H1 (cell line): ENCODE measurements at regions not wholly inside any gene's neighbourhood (a gene's known extent, or its start where the extent isn't known, plus 50 kb on each side); places are given as distances from the start of the nearest gene placed in this dataset.

ENCODE experiments used
- CTCF ChIA-PET: fragments of 300-600 bp; sonication (Branson Sonifier 250); formaldehyde crosslinking; loops from one replicate; lab custom pipeline; 2021; ENCODE audit not compliant: partially characterized antibody; lab: Charles Lee
- POLR2A ChIA-PET: fragments of 300-600 bp; sonication (Branson Sonifier 250); formaldehyde crosslinking; loops from one replicate; lab custom pipeline; 2021; ENCODE audit warnings: inconsistent platforms; ENCODE audit not compliant: partially characterized antibody; lab: Charles Lee
- DNase-seq, 2 experiments: peaks; one replicate each; pipeline versions ENCODE4 v3.0.0 to v3.0.0-alpha.2; 2010 to 2022; ENCODE audit warnings: low spot score in 2 of 2, low read depth in 1 of 2, mixed read lengths in 1 of 2
- FAIRE-seq: peaks from 2 replicates; lab custom pipeline; 2011; peaks lifted over from hg19 to GRCh38; lab: Jason Lieb, UNC
- H2AFZ ChIP-seq: 2 replicates; pipeline ENCODE4 v1.8.1; 2012; ENCODE audit warnings: low read length, inconsistent platforms
- H2AK5ac ChIP-seq: 2 replicates; pipeline ENCODE4 v1.6.1; 2013; ENCODE audit warnings: low read depth, low read length
- H2BK120ac ChIP-seq: replicated peaks from 2 replicates; pipeline ENCODE3; 2013; ENCODE audit warnings: low read depth, low read length, inconsistent platforms
- H2BK12ac ChIP-seq: 2 replicates; pipeline ENCODE4 v1.6.1; 2013; ENCODE audit warnings: low read depth, low read length
- H2BK15ac ChIP-seq: 2 replicates; pipeline ENCODE4 v1.6.1; 2013; ENCODE audit warnings: low read length
- H2BK20ac ChIP-seq: 2 replicates; pipeline ENCODE4 v1.6.1; 2013; ENCODE audit warnings: low read length
- H2BK5ac ChIP-seq: 2 replicates; pipeline ENCODE4 v1.6.1; 2013; ENCODE audit warnings: low read depth, low read length
- H3K14ac ChIP-seq: 2 replicates; pipeline ENCODE4 v1.6.1; 2013; ENCODE audit warnings: inconsistent platforms; ENCODE audit not compliant: insufficient read length
- H3K18ac ChIP-seq: 2 replicates; pipeline ENCODE4 v1.6.1; 2013; ENCODE audit warnings: low read length; ENCODE audit errors: extremely low read depth
- H3K23ac ChIP-seq: 2 replicates; pipeline ENCODE4 v1.6.1; 2013; ENCODE audit warnings: inconsistent platforms; ENCODE audit not compliant: insufficient read length
- H3K23me2 ChIP-seq: 2 replicates; pipeline ENCODE4 v1.6.1; 2013; ENCODE audit warnings: low read depth, low read length
- H3K27ac ChIP-seq: 2 replicates; pipeline ENCODE4 v1.6.1; 2011; ENCODE audit warnings: low read depth, low read length, inconsistent platforms
- H3K27me3 ChIP-seq, 4 experiments: replicated peaks in 1 of 4; 1 replicate in 1 of 4; 2 replicates in 3 of 4; pipeline versions ENCODE4 v1.6.1 to v1.8.1; 2011 to 2013; ENCODE audit warnings: low read length in 3 of 4, mild to moderate bottlenecking in 3 of 4, inconsistent platforms in 2 of 4, mixed read lengths in 2 of 4, moderate library complexity in 1 of 4; ENCODE audit not compliant: control insufficient read depth in 3 of 4, insufficient read depth in 3 of 4; ENCODE audit errors: extremely low read depth in 1 of 4
- H3K36me3 ChIP-seq, 4 experiments: 2 replicates each; pipeline versions ENCODE4 v1.6.1 to v1.8.1; 2011 to 2013; ENCODE audit warnings: mild to moderate bottlenecking in 4 of 4, low read length in 3 of 4, moderate library complexity in 2 of 4, control low read depth in 1 of 4, inconsistent platforms in 1 of 4; ENCODE audit not compliant: insufficient read depth in 4 of 4, control insufficient read depth in 2 of 4
- H3K4ac ChIP-seq: replicated peaks from 2 replicates; pipeline ENCODE3; 2013; ENCODE audit warnings: low read length, low read depth, mixed read lengths, inconsistent platforms; ENCODE audit not compliant: insufficient read length
- H3K4me1 ChIP-seq, 4 experiments: replicated peaks in 1 of 4; 1 replicate in 1 of 4; 2 replicates in 3 of 4; pipeline versions ENCODE4 v1.6.1 to v1.8.1; 2011 to 2013; ENCODE audit warnings: low read length in 3 of 4, inconsistent platforms in 2 of 4, mixed read lengths in 1 of 4; ENCODE audit not compliant: insufficient read depth in 4 of 4, control insufficient read depth in 3 of 4
- H3K4me2 ChIP-seq, 2 experiments: 2 replicates each; pipeline versions ENCODE4 v1.6.1 to v1.8.1; 2011 to 2013; ENCODE audit warnings: low read depth in 2 of 2, low read length in 2 of 2, control low read depth in 1 of 2, inconsistent platforms in 1 of 2, mild to moderate bottlenecking in 1 of 2; ENCODE audit not compliant: insufficient read depth in 1 of 2
- H3K4me3 ChIP-seq, 4 experiments: fragments of 200-600, 300-600 bp in 1 of 4; sonication (generic), shearing (Covaris generic), sonication (Bioruptor Twin) in 1 of 4; 2 replicates each; pipeline versions ENCODE4 v1.5.1 to v1.8.1; 2011 to 2016; ENCODE audit warnings: low read length in 4 of 4, low read depth in 3 of 4, control low read depth in 2 of 4, inconsistent platforms in 2 of 4, mild to moderate bottlenecking in 2 of 4, mixed read lengths in 1 of 4, moderate library complexity in 1 of 4; ENCODE audit not compliant: insufficient read depth in 2 of 4; ENCODE audit errors: extremely low read depth in 1 of 4
- H3K56ac ChIP-seq: replicated peaks from 2 replicates; pipeline ENCODE3; 2013; ENCODE audit warnings: low read depth, mild to moderate bottlenecking, mixed read lengths, low read length, inconsistent platforms; ENCODE audit not compliant: insufficient read length
- H3K79me1 ChIP-seq: 2 replicates; pipeline ENCODE4 v1.6.1; 2013; ENCODE audit warnings: low read depth, low read length, control low read depth
- H3K79me2 ChIP-seq, 2 experiments: 2 replicates each; pipeline versions ENCODE4 v1.6.1 to v1.8.1; 2012 to 2013; ENCODE audit warnings: low read length in 2 of 2, mild to moderate bottlenecking in 2 of 2, inconsistent platforms in 1 of 2; ENCODE audit not compliant: insufficient read depth in 2 of 2, control insufficient read depth in 1 of 2
- H3K9ac ChIP-seq, 4 experiments: replicated peaks in 1 of 4; 1 replicate in 1 of 4; 2 replicates in 3 of 4; pipeline versions ENCODE4 v1.6.1 to v1.8.1; 2011 to 2013; ENCODE audit warnings: low read depth in 3 of 4, low read length in 3 of 4, control low read depth in 2 of 4, mild to moderate bottlenecking in 2 of 4, moderate library complexity in 2 of 4, inconsistent platforms in 1 of 4; ENCODE audit errors: extremely low read depth in 1 of 4
- H3K9me3 ChIP-seq, 2 experiments: 2 replicates each; pipeline versions ENCODE4 v1.6.1 to v1.8.1; 2012 to 2013; ENCODE audit warnings: mild to moderate bottlenecking in 2 of 2, moderate library complexity in 2 of 2, control low read depth in 1 of 2, inconsistent platforms in 1 of 2, low read depth in 1 of 2, low read length in 1 of 2, mixed read lengths in 1 of 2; ENCODE audit not compliant: insufficient read depth in 2 of 2
- H4K20me1 ChIP-seq, 2 experiments: replicated peaks in 1 of 2; 2 replicates each; pipeline versions ENCODE3 to v1.8.1; 2011 to 2013; ENCODE audit warnings: inconsistent platforms in 2 of 2, low read length in 2 of 2, mild to moderate bottlenecking in 1 of 2; ENCODE audit not compliant: insufficient read depth in 2 of 2, control insufficient read depth in 1 of 2
- H4K5ac ChIP-seq: 2 replicates; pipeline ENCODE4 v1.6.1; 2013; ENCODE audit warnings: low read length, low read depth, mixed read lengths, inconsistent platforms; ENCODE audit not compliant: insufficient read length
- H4K8ac ChIP-seq: 2 replicates; pipeline ENCODE4 v1.8.0; 2013; ENCODE audit warnings: mild to moderate bottlenecking, moderate library complexity, low read length, inconsistent platforms; ENCODE audit not compliant: insufficient read depth; ENCODE audit errors: extremely low read depth
- H4K91ac ChIP-seq: replicated peaks from 2 replicates; pipeline ENCODE3; 2013; ENCODE audit warnings: low read length, mixed read lengths, inconsistent platforms; ENCODE audit not compliant: insufficient read length
- KDM4A ChIP-seq: IDR thresholded peaks from one replicate; pipeline ENCODE4 v1.7.1; 2012; ENCODE audit warnings: low read depth, mild to moderate bottlenecking, moderate library complexity, low read length, inconsistent platforms; ENCODE audit not compliant: severe bottlenecking
- RAD21 ChIP-seq, 2 experiments: IDR thresholded peaks in 1 of 2; conservative IDR thresholded peaks in 1 of 2; 2 replicates each; pipeline ENCODE4 v1.6.1; 2011; ENCODE audit warnings: low read depth in 2 of 2, low read length in 2 of 2, improper control_type of control experiment in 1 of 2, inconsistent platforms in 1 of 2, mild to moderate bottlenecking in 1 of 2, moderate library complexity in 1 of 2
- ZNF274 ChIP-seq: IDR thresholded peaks from 2 replicates; pipeline ENCODE4 v1.7.0; 2012; ENCODE audit warnings: low read length, borderline replicate concordance; ENCODE audit errors: extremely low read depth
- WGBS, 2 experiments: shearing (Covaris generic) in 1 of 2; methylation state at CpG; one replicate each; pipeline versions ENCODE4 v1.1.6 to v1.1.7; 2013 to 2015; ENCODE audit warnings: low lambda C conversion rate in 2 of 2, mixed read lengths in 2 of 2, inconsistent platforms in 1 of 2, low coverage in 1 of 2, missing lambda C conversion rate in 1 of 2; ENCODE audit not compliant: insufficient replicate concordance in 2 of 2, insufficient coverage in 1 of 2, insufficient read length in 1 of 2; ENCODE audit errors: extremely low coverage in 1 of 2, missing lambda C conversion rate in 1 of 2; 5-methylcytosine and 5-hydroxymethylcytosine counted together

DNA sequence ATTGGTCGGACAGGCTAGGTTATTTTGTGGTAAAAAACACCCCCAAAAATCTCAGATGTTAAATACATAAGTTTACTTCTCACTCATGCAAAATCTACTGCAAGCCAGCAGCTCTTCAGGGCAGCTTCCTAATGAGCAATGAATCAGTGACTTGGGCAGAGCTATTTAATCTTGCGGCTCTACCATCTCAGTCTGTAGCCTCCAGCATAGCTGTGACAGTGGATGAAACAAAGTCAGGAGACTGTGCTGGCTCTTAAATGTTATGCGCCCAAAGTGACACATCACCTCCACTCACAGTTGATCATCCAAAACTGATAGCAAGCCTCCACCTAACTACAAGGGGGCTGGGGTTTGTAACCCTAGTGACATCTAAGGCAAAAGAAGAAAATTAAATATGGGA is 571.9 kb downstream of the METTL4 start:
- H2BK20ac ChIP-seq = 0 out of 2 replicates have a peak overlapping the region, but pooled peaks have one; percentile 97
- H2BK120ac ChIP-seq = no peak overlapping the region
- H3K4me3 ChIP-seq = no peak overlapping the region
- no peaks in the 10 kb centered on the region for H4K20me1 ChIP-seq
- no peak overlapping the region for H3K14ac ChIP-seq
- H4K5ac ChIP-seq = no peak overlapping the region
- no peak overlapping the region for H3K23ac ChIP-seq
- TF ChIP-seq ZNF274 (no peak), RAD21 (IDR thresholded peaks at IDR 0.05 in 1 of 2, conservative IDR thresholded peaks at IDR 0.05 in 1 of 2; ENCODE audit: low read depth in 2 of 2, low read length in 2 of 2) (no peak), KDM4A (no peak)
- no peak for FAIRE-seq
- no peaks in the 10 kb centered on the region for H3K9me3 ChIP-seq
- H3K79me1 ChIP-seq = no peaks in the 10 kb centered on the region
- no peak for DNase-seq
- CTCF ChIA-PET = interaction anchor here (0.6 to 0.9 kb wide), 2 partner anchors 85 to 116 kb away, joined by 3 read pairs; no protein-coding TSS in a partner anchor
- H3K79me2 ChIP-seq = no peaks in the 10 kb centered on the region
- H3K18ac ChIP-seq = no peak overlapping the region; the same call in 1 of the 2 replicates
- no peak overlapping the region for H2AK5ac ChIP-seq
- H2AFZ ChIP-seq = no peak overlapping the region
- H4K8ac ChIP-seq = no peak overlapping the region
- H3K4ac ChIP-seq = no peak overlapping the region
- no peak overlapping the region for H2BK15ac ChIP-seq
- no peak overlapping the region; the same call in 1 of the 2 replicates for H2BK12ac ChIP-seq
- 93% methylated on average over 3 of the region's 3 CpGs; no CpG with 5 or more reads in 1 of the 2 experiments for WGBS, 2 experiments
- H3K4me2 ChIP-seq = no peak overlapping the region
- no peak overlapping the region for H2BK5ac ChIP-seq
- H3K56ac ChIP-seq = no peak overlapping the region
- no peaks in the 10 kb centered on the region for H3K36me3 ChIP-seq
- peaks cover 3 to 14% (median 6%) of the 10 kb centered on the region in 4 experiments; a peak in 4 of 7 replicates for H3K4me1 ChIP-seq
- POLR2A ChIA-PET = no interaction called here
- H3K27me3 ChIP-seq = no peaks in the 10 kb centered on the region
- no peaks in the 10 kb centered on the region; the same call in 1 of the 2 replicates for H3K23me2 ChIP-seq
- no peak overlapping the region; a peak in 1 of 7 replicates for H3K9ac ChIP-seq
- H4K91ac ChIP-seq = no peak overlapping the region
- H3K27ac ChIP-seq = no peak overlapping the region
